Stimulated activated naive CD8-positive, alpha-beta T cell treated with anti-CD3 and anti-CD28 coated beads, Interleukin-15, amount 100 ng/mL, for 72 hours (primary cell): ENCODE measurements at regions not wholly inside any gene's neighbourhood (a gene's known extent, or its start where the extent isn't known, plus 50 kb on each side); places are given as distances from the start of the nearest gene placed in this dataset.

Experiments
- ATAC-seq: fragments of 150-1000 bp; cut with Tn5 transposase; 2 replicates; pipeline ENCODE4 v1.10.0; 2021; ENCODE audit warnings: mild to moderate bottlenecking, moderate library complexity
- DNase-seq, 2 donors: peaks; one replicate each; pipeline ENCODE4 v3.0.0; 2021 to 2022
- H3K27ac Mint-ChIP-seq, 2 donors: one replicate each; pipeline ENCODE4 v1.8.0; 2022; ENCODE audit warnings: mild to moderate bottlenecking in 2 of 2, mixed read lengths in 2 of 2, moderate library complexity in 2 of 2
- H3K27me3 Mint-ChIP-seq: one replicate; pipeline ENCODE4 v1.8.0; 2022; ENCODE audit warnings: mixed read lengths
- H3K4me1 Mint-ChIP-seq: one replicate; pipeline ENCODE4 v1.8.0; 2022; ENCODE audit warnings: mild to moderate bottlenecking, mixed read lengths
- H3K4me3 Mint-ChIP-seq, 2 donors: one replicate each; pipeline ENCODE4 v1.8.0; 2022; ENCODE audit warnings: mild to moderate bottlenecking in 2 of 2, mixed read lengths in 2 of 2, moderate library complexity in 1 of 2
- H3K9me3 Mint-ChIP-seq, 2 donors: one replicate each; pipeline ENCODE4 v1.8.0; 2022; ENCODE audit warnings: mixed read lengths in 2 of 2

DNA sequence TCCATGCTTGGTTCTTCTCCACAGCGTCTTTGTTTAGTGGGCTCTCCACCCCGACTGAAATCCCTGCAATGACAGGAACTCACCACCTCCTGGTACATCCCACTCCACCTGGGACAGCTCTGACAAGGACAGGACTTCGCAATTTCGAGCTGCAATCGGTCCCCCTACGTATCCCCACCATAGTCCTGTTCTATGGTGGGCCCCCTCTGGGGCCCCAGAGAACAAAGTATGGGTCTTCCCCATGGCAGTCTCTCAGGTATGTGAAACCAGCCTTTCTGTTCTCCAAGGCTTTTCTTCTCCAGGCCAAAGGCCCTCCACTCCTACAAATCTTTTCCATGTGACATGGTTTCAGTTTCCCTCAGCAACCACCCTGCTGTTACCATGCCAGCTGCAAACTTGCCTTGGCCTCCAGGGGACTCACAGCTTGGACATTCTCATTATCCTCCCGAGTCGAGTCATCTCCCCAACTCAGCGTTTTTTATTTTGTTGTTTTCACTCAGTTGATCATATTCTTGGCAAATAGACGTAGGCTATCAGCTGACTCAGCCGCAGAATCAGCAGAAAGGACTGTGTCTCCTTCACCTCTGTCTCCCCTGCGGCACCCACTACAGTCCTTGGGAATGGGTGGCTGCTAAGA is 233.3 kb downstream of the OPA1 start:
- Mint-ChIP-seq H3K27me3 (peaks cover 33% of the 10 kb centered on the region), H3K27ac (peak overlapping the region in 1 of 2 donors; percentile 49), H3K9me3 (no peaks in the 10 kb centered on the region), H3K4me3 (no peak overlapping the region), H3K4me1 (no peaks in the 10 kb centered on the region)
- no peak for DNase-seq
- ATAC-seq, result no peak

DNA sequence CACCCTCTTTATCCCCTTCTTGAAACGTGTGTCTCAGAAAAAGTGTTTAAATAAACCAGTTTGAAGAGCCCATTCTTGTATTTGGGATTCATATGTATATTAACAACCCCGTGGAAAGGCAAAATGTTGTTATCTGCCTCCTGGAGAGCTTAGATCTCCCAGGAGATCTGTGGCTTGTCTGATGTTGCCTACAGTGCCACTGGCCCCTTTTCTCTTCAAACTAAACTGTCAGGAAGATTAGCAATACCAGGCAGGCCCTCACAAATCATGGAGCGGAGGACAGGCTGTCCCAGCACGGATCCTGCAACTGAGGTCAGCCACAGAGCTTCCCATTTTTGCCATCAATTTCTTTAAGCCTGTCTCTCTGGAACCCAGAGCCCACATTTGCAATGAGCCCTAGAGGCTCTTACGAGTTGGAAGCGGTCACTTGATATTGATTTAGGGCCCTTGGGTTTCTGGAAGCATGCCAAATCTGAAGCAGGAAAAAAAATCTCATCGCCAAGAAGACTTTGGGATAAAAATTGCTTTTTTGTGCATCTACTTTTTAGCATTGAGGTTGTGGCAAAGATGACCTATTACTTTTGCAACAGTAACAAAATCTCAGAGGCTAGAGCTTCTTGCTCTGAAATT is 234.1 kb downstream of the OPA1 start:
- H3K4me3 Mint-ChIP-seq, result no peak overlapping the region
- no peak for ATAC-seq
- H3K27ac Mint-ChIP-seq, result no peak overlapping the region
- peaks cover 32% of the 10 kb centered on the region for H3K27me3 Mint-ChIP-seq
- no peaks in the 10 kb centered on the region for H3K9me3 Mint-ChIP-seq
- no peaks in the 10 kb centered on the region for H3K4me1 Mint-ChIP-seq
- DNase-seq, result no peak

DNA sequence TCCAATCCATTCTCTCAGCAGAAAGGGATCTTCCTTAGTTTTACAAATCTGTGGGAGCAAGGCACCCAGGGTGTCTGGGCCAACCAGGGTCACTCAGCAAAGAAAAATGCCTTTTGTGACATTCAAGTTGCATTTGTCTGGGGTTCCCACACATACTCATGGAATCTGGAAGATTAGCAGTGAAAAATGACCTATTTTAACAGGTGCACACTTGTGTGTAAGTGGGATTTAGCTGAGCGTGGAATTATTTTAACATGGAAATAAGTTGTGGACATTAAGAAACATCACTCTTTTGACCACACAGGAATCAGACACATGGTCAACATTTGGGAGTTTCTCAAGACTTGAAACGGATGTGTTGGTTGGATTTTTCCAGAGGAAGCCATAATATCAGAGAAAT is 234.9 kb downstream of the OPA1 start:
- ATAC-seq (no peak), DNase-seq (no peak)
- Mint-ChIP-seq H3K4me3 (no peak overlapping the region), H3K9me3 (no peaks in the 10 kb centered on the region), H3K4me1 (no peaks in the 10 kb centered on the region), H3K27ac (no peak overlapping the region), H3K27me3 (peaks cover 26% of the 10 kb centered on the region)

DNA sequence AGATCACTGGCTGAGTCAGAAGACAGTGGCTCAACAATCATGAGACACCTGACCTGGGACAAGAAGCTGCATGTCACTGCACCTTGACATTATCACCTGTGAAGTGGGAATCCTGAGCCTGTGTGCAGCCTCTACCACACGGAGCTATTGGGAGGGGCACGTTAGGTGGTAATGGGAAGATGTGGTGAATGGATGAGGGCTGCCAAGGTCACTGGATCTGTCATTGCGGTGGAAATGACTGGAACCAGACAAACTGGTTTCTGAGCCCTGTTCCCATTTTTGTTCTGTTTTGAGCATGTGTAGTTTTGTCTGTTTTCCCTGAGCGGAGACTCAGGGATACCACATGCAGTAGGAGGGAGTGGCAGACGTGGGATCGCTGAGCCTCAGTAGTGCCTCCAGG is 235.5 kb downstream of the OPA1 start:
- H3K4me1 Mint-ChIP-seq, result no peaks in the 10 kb centered on the region
- peaks cover 20% of the 10 kb centered on the region for H3K27me3 Mint-ChIP-seq
- ATAC-seq, result no peak
- DNase-seq, result no peak
- no peaks in the 10 kb centered on the region for H3K9me3 Mint-ChIP-seq
- H3K27ac Mint-ChIP-seq, result no peak overlapping the region
- H3K4me3 Mint-ChIP-seq, result no peak overlapping the region

DNA sequence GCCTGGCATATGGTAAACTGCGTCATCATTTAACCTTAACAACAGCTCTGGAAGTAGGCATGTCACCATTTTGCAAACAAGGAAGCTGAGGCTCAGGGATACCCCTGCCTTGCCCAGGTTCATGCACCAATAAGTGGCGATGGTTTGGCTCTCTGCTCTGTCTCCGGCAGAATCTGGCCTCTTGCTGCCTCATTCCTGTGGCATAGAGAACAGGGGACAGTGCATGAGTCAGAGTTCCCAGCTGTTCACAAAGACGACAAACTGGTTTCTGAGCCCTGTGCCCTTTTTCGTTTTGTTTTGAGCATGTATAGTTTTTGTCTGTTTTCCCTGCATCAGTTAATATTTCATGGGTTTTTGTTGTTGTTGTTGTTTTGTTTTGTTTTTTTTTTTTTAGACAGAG is 236.8 kb downstream of the OPA1 start:
- peaks cover 16% of the 10 kb centered on the region for H3K27me3 Mint-ChIP-seq
- DNase-seq (no peak), ATAC-seq (no peak)
- no peak overlapping the region for H3K27ac Mint-ChIP-seq
- no peaks in the 10 kb centered on the region for H3K9me3 Mint-ChIP-seq
- H3K4me1 Mint-ChIP-seq, result peaks cover 5% of the 10 kb centered on the region
- H3K4me3 Mint-ChIP-seq, result no peak overlapping the region

DNA sequence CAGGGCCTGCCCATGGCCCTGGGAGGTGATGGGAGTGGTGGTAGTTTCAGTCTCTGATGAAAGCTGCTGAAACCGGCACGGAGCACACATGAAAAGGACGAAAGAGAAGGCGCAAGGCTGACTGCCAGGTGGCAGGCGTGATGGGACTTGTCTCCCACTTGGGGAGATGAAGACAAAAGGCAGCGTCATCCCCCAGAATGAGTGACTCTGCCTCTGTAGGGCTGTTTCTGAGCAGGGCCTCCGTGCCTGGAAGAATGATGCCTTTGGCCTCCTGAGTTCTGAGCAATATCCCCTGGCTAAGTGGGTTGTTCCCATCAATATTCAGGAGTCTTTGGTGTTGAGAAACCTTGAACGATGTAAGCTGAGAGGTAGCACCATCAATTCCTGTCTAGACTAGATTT is 237.8 kb downstream of the OPA1 start:
- no peak for DNase-seq
- peaks cover 22% of the 10 kb centered on the region for H3K27me3 Mint-ChIP-seq
- no peak overlapping the region for H3K4me3 Mint-ChIP-seq
- no peaks in the 10 kb centered on the region for H3K9me3 Mint-ChIP-seq
- H3K27ac Mint-ChIP-seq, result no peak overlapping the region
- no peak for ATAC-seq
- H3K4me1 Mint-ChIP-seq, result peaks cover 8% of the 10 kb centered on the region

DNA sequence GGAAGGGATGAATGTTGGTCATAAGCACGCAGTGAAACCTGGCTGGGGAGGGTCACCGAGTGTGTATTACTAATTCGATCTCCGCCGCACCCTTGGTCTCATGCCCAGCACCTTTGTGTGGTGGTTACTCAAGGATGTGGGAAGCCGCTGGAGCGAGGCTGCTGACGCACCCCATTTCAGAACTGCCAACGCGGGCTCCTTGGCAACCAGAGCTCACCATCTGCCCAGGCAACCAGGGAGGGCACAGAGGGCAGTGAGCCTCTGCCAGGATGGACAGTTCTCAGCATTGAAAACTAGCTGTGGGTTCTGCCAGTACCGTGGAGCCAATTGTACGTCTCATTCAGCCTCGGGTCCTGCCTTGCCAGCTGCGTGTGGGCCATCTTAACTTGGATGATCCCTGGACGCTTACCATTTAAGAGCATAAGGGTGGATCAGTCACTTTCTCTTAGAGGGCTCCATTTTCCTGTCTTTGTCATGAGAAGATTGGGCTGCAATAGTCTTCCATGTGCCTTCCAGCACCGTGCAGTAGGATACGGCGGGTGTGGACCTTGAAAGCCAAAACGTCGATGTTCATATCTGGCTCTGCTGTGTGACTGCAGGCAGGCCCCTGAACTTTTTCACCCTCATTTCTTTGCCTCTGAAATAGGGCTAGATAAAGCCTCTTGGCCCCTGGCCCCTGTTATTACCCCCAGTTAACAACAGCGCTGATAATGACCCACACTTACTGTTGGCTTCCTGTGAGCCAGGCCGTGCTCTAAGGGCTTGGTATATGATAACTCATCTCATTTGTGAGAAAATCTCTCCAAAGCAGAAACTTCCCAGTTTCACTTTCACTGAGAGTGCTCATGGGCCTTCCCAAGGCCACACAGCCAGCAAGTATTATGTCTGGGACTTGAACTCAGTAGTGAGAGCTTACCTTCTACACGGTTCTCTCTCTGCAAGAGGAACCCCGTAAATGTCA is 238.8 kb downstream of the OPA1 start:
- no peak overlapping the region for H3K27ac Mint-ChIP-seq
- H3K4me3 Mint-ChIP-seq, result no peak overlapping the region
- H3K9me3 Mint-ChIP-seq, result no peaks in the 10 kb centered on the region
- ATAC-seq, result no peak
- no peak for DNase-seq
- H3K4me1 Mint-ChIP-seq, result peaks cover 8% of the 10 kb centered on the region
- peaks cover 15% of the 10 kb centered on the region for H3K27me3 Mint-ChIP-seq

DNA sequence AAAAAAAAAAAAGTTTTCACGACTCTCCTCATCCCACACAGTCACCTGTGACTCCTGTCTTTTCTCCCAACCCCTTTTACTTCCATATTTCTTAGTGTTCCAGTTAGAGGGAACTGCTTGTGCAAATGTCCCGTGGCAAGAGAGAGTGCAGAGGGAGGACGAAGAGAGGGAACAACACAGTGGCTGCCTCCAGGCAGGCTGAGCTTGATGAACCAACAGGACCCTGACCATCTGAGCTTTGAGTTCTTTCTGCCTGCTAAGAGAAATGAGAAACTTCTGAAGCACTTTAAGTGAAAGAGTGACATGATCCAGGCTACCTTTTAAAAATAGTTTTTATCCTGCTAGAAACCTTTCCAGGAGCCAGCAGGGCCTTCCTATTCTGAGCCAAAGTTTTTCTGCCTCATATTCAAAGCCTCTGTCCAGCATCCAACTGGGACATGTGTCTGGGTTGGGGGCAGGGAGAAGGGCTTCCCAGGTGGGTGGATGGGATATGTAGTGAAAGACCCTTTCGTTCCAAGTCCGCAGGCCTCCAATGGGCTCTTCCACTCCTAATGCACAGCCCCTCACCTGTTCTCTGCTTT is 239.9 kb downstream of the OPA1 start:
- H3K4me3 Mint-ChIP-seq, result no peak overlapping the region
- no peak for ATAC-seq

DNA sequence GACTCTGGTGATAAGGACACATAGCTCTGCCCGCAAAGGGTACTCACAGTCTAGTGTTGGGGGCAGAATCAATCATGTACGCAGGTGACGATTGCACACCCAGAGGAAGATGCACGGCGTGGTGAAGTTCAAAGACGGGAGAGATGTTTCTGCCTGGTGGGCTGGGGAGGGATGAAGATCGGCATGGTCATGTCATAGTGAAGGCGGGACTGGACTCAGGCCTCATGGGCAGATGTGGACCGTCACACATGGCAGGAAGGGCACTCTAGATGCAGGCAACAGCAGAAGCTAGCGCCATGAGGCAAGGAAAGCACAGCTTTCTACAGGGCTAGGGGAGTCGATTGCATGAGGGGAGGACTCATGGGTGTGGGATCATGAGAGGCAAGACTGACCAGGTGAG is 240.6 kb downstream of the OPA1 start:
- ATAC-seq (no peak), DNase-seq (no peak)
- no peaks in the 10 kb centered on the region for H3K9me3 Mint-ChIP-seq
- peaks cover 8% of the 10 kb centered on the region for H3K4me1 Mint-ChIP-seq
- H3K4me3 Mint-ChIP-seq, result no peak overlapping the region
- H3K27me3 Mint-ChIP-seq, result peaks cover 11% of the 10 kb centered on the region
- H3K27ac Mint-ChIP-seq, result no peak overlapping the region

More for the DNA sequence above, 239.9 kb downstream of the OPA1 start:
- Mint-ChIP-seq H3K9me3 (no peaks in the 10 kb centered on the region), H3K4me1 (peaks cover 8% of the 10 kb centered on the region), H3K27me3 (peaks cover 15% of the 10 kb centered on the region), H3K27ac (no peak overlapping the region)
- no peak for DNase-seq

DNA sequence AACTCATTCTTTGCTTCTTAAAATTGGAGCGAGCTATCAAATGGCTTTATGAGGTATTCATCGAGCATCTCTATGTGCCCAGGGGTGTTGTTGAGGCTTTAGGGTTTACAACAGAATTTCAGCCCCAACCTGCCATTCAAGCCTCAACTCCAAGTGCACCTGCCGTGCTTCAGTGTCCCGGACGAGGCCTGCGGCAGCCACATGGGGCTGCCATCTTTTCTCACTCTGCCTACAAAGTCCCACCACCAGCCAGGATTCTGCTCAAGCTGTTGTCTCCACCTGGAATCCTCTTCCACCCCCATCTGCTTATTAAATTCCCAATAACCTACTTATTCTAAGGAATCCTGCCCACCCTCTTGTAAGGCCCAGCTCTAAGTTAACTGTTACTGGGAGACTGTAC is 242.4 kb downstream of the OPA1 start:
- ATAC-seq, result no peak
- H3K27ac Mint-ChIP-seq, result peak overlapping the region in 1 of 2 donors; percentile 10
- no peaks in the 10 kb centered on the region for H3K9me3 Mint-ChIP-seq
- H3K4me3 Mint-ChIP-seq, result no peak overlapping the region
- peaks cover 18% of the 10 kb centered on the region for H3K27me3 Mint-ChIP-seq
- DNase-seq, result no peak
- peaks cover 8% of the 10 kb centered on the region for H3K4me1 Mint-ChIP-seq

DNA sequence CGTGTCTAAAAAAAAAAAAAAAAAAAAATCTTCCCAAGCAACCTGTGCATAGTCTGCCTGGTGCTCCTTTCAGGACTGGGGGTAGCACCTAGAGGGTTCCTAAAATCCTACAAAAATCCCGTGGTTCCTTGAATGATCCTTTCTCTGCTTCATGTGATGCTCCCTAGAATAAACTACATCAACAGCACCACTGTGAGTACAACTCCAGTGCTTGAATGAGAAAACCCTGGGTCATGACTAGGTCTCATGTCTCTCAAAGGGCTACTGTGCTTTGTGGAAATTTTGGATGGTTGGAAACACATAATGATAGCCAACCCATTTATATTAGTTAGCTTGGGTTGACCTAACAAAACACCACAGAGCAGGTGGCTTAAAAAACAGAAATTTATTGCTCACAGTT is 243.5 kb downstream of the OPA1 start:
- H3K4me1 Mint-ChIP-seq, result peaks cover 8% of the 10 kb centered on the region
- H3K4me3 Mint-ChIP-seq, result no peak overlapping the region
- DNase-seq (no peak), ATAC-seq (no peak)
- no peak overlapping the region for H3K27ac Mint-ChIP-seq
- no peaks in the 10 kb centered on the region for H3K9me3 Mint-ChIP-seq
- peaks cover 29% of the 10 kb centered on the region for H3K27me3 Mint-ChIP-seq

DNA sequence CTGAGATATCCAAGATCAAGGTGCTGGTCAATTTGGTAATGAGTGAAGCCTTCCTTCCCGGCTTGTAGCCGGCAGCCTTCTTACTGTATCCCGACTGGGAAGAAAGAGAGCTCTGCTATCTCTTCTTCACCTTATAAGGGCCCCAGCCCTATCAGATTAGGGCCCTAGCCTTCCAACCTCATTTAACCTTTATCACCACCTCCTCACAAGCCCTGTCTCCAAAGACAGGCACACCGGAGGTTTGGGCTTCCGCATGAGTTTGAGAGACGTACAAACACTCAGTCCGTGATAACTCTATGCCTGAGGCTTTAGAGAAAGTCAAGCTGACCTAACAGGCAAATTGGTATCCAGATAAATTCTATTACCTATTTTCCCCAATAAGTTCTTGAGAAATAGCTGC is 243.9 kb downstream of the OPA1 start:
- ATAC-seq, result no peak
- Mint-ChIP-seq H3K9me3 (no peaks in the 10 kb centered on the region), H3K4me1 (peaks cover 8% of the 10 kb centered on the region)

DNA sequence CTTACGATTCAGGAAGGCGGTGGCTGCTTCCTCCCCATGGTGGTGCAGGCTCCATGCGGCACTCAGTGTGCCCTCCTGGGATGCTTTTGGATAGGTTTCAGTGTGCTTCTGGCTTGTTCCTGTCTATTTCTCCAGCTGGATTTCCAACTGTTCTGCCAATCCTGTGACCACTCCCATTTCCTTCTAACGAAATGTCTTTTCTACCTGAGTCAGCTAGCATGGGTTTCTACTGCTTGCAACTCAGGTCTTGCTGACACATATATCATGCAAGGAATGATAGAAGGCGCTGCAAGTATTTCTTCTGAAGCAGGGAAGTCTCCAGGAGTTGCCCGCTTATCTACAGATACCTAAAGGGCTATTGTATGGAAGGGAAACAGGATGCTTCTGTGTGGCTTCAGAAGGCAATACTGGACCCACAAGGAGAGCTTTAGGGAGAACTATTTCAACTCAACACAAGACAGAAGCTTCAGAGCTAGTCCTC is 244.4 kb downstream of the OPA1 start:
- peaks cover 38% of the 10 kb centered on the region for H3K27me3 Mint-ChIP-seq
- no peak overlapping the region for H3K27ac Mint-ChIP-seq
- no peaks in the 10 kb centered on the region for H3K9me3 Mint-ChIP-seq
- ATAC-seq, result no peak
- no peak for DNase-seq
- peaks cover 8% of the 10 kb centered on the region for H3K4me1 Mint-ChIP-seq
- H3K4me3 Mint-ChIP-seq, result no peak overlapping the region

More for the DNA sequence above, 243.9 kb downstream of the OPA1 start:
- Mint-ChIP-seq H3K27me3 (peaks cover 33% of the 10 kb centered on the region), H3K27ac (no peak overlapping the region), H3K4me3 (no peak overlapping the region)
- no peak for DNase-seq

DNA sequence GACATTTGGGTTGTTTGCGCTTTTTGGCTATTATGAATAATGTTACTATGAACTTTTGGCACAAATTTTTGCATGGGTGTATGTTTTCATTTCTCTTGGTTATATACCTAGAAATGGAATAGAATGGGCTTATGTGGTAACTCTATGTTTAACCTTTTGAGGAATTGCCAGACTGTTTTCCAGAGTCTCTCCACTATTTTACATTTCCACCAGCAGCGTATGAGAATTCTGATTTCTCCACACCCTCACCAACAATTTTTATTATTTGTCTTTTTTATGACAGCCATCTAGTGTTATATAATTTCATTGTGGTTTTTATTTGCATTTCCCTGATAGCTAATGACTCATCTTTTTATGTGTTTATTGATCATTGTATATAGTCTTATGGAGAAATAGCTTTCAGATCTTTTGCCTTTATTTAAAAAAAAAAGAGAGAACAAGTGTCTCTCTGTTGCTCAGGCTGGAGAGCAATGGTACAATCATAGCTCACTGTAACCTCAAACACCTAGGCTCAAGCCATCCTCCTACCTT is 247.2 kb downstream of the OPA1 start:
- DNase-seq, result no peak
- peaks cover 52% of the 10 kb centered on the region for H3K27me3 Mint-ChIP-seq
- H3K4me1 Mint-ChIP-seq, result no peaks in the 10 kb centered on the region
- no peak overlapping the region for H3K4me3 Mint-ChIP-seq
- no peak overlapping the region for H3K27ac Mint-ChIP-seq
- no peaks in the 10 kb centered on the region for H3K9me3 Mint-ChIP-seq
- ATAC-seq, result no peak

DNA sequence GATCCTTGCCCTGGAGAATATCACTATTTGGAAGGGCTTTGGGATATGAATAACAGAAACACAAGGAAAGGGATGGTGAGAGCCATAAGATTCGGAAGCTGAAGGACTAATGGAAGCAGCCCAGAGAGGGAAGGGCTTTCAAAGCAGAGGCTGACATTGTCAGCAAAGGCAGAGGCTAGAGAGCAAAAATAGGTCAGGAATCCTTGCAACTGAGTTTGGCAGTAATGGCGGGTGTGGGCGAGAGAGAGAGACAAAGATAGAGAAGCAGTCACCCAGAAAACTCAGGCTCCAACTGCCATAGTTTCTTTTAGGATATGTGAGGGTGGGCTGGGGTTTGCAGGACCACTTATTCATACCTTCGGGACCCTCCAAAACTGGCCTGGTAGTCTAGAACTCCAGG is 248.6 kb downstream of the OPA1 start:
- DNase-seq (no peak), ATAC-seq (no peak)
- Mint-ChIP-seq H3K4me1 (no peaks in the 10 kb centered on the region), H3K27ac (no peak overlapping the region), H3K9me3 (no peaks in the 10 kb centered on the region), H3K27me3 (peaks cover 53% of the 10 kb centered on the region), H3K4me3 (no peak overlapping the region)
